GM12865 (cell line): ENCODE measurements at regions not wholly inside any gene's neighbourhood (a gene's known extent, or its start where the extent isn't known, plus 50 kb on each side); places are given as distances from the start of the nearest gene placed in this dataset.
A peak's percentile ranks its signal among the peaks of the same experiment; 100 is the strongest.

Experiments used
- DNase-seq: peaks from one replicate; pipeline ENCODE4 v3.0.0; 2010; ENCODE audit warnings: low read depth
- H3K4me3 ChIP-seq: 2 replicates; pipeline ENCODE4 v1.5.1; 2011; ENCODE audit warnings: mild to moderate bottlenecking, low read depth, low read length, control low read depth
- TF ChIP-seq, protein P1 (sequence below): IDR thresholded peaks from 2 replicates; pipeline ENCODE4 v1.5.1; 2011; ENCODE audit warnings: low read length, control low read depth, low read depth, inconsistent platforms; ENCODE audit not compliant: insufficient read depth; ENCODE audit errors: missing control alignments

- TF ChIP-seq, protein P1, sequence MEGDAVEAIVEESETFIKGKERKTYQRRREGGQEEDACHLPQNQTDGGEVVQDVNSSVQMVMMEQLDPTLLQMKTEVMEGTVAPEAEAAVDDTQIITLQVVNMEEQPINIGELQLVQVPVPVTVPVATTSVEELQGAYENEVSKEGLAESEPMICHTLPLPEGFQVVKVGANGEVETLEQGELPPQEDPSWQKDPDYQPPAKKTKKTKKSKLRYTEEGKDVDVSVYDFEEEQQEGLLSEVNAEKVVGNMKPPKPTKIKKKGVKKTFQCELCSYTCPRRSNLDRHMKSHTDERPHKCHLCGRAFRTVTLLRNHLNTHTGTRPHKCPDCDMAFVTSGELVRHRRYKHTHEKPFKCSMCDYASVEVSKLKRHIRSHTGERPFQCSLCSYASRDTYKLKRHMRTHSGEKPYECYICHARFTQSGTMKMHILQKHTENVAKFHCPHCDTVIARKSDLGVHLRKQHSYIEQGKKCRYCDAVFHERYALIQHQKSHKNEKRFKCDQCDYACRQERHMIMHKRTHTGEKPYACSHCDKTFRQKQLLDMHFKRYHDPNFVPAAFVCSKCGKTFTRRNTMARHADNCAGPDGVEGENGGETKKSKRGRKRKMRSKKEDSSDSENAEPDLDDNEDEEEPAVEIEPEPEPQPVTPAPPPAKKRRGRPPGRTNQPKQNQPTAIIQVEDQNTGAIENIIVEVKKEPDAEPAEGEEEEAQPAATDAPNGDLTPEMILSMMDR = no peak
- no peak overlapping the region for H3K4me3 ChIP-seq
- DNase-seq = peak; percentile 31
Observed at GRCh38 chr10:59000162-59000825, 176.1 kb upstream of the PHYHIPL start.

GRCh38 chr10:59002011-59002410 lies 174.4 kb upstream of the PHYHIPL start:
- no peak overlapping the region for H3K4me3 ChIP-seq
- TF ChIP-seq, protein P1 = no peak
- no peak for DNase-seq

DNA sequence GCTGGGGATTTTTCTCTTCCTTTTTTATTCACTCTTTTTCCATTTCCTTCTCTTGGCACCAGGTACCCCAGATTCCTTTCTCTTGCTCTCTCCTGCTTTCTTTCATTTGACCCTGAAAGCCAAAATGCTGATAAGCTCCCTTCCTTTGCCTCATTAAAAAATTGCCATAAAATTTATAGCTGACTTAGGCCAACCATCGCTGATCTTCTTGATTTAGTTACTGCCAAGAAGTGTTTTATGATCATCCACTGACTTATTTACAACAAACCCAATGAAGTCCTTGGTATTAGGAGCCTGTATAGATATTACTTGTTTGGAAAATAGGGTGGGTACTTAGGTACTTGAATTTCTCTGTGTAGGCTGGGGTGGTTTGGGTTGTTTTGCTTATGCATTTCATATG lies 173.2 kb upstream of the PHYHIPL start:
- TF ChIP-seq, protein P1 = no peak
- no peak for DNase-seq
- H3K4me3 ChIP-seq = no peak overlapping the region

DNA sequence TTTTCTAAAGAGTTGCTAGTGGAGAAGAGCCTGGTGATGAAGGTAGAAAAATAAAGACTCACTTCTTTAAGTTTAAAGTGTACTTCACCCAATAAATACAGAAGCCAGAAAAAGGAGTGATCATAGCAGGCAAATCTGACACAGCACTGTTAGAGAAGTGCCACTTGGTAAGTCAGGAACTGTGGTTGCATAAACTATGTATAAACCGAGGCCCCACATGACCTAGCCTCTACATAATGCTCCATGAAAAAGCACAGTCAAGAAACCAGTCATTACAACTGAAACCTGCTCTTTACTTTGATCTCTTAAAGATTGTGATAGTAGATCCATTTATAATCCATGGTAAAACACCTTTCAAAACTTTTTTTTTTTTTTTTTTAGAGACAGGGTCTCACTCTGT lies 172.1 kb upstream of the PHYHIPL start:
- no peak for DNase-seq
- TF ChIP-seq, protein P1 = no peak
- H3K4me3 ChIP-seq = no peak overlapping the region

DNA sequence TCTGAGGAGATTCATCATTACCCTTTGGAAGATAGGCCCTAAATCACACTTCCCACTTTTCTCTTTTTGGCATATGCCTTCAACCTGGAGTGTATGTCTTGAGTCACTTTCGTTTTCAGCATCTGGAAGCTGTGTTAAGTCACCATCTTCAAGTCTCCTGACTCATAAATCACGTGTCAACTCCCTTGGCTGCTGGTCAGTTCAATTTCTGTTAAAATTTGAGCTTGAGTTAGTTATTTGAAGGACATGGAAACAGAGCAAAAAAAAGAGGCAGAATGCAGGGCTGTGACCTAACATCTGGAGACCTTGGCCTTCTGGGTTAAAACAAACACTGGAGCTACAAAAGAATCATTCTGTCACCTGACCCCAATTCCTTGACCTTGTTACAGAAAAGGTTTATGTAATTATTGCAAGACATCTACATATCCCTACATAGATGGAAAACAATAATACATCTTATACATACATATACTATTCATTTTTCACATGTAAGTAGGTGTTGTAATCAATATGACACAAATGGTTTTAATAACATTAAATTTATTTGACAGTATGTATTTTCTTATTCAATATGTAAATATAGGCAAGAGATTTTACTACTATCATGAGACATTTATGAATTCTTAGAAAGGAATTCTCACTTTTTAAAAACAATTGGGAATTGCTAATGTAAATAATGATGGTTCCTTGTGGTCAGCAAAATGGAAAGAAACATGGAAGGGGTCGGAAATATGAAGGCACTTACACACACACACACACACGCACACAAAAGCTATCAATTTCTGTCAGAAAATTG lies 169.7 kb upstream of the PHYHIPL start:
- peak; percentile 37 for DNase-seq
- no peak overlapping the region for H3K4me3 ChIP-seq
- TF ChIP-seq, protein P1 = no peak

DNA sequence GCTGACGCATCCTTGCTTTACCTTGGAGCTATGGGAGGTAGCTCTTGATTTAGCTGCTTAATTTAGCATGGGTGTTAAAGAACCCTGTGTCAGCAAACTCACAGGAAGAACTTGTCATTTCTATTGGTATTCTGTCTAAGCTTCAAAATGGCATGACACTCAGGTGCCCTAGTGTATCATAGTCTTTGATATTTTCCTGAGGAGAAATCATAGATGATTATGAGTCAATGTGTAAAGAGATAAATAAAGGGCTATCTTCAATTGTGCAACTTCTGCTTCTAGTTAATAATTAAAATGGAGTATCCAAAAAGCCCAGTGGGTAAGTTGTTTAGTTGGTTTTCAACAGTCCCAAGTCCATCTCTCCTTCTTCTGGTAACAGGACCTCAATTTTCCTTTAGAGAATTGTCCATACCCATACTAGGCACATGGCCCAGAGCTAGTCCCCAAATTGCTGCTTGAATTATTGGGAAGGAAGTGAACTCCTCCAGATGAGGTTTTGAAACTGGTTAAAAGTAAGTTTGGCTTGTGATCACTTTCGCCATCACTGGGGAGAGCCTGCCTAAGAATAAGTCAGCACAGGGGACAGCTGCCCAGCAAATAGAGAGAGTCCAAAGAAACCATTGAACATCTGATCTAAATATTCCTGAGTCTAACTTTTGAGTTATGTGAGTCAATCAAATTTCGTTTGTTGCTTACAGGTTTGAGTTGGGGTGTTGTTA lies 169.0 kb upstream of the PHYHIPL start:
- H3K4me3 ChIP-seq = no peak overlapping the region
- TF ChIP-seq, protein P1 = no peak
- no peak for DNase-seq
